ENCODE measurements at regions not wholly inside any gene's neighbourhood (a gene's known extent, or its start where the extent isn't known, plus 50 kb on each side); places are given as distances from the start of the nearest gene placed in this dataset.

GRCh38 chr10:123381224-123381623 is 227.0 kb downstream of the BUB3 start:
- H3K4me3 ChIP-seq (ENCODE audit: low read depth, low read length) = no peak overlapping the region
- DNase-seq (ENCODE audit: low read depth) = peak; percentile 6
- TF ChIP-seq CTCF (conservative IDR thresholded peaks at IDR 0.05; ENCODE audit: low read depth, low read length) = no peak

DNA sequence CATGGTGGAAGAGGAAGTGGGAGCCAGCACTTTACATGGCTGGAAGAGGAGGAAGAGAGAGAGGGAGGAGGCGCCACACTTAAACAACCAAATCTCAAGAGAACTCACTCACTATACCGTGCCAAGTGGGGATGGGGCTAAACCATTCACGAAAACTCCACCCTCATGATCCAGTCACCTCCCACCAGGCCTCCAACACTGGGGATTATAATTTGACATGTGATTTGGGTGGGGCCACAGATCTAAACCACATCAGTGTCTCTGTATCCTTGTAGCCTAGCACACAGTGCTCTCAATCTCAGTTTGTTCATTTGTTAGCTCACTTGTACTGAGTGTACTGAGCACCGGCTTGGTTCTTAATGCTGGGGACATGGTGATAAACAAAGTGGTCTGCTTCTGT is 228.3 kb downstream of the BUB3 start:
- H3K4me3 ChIP-seq (ENCODE audit: low read depth, low read length) = no peak overlapping the region
- TF ChIP-seq CTCF (conservative IDR thresholded peaks at IDR 0.05; ENCODE audit: low read depth, low read length) = no peak
- no peak for DNase-seq (ENCODE audit: low read depth)

DNA sequence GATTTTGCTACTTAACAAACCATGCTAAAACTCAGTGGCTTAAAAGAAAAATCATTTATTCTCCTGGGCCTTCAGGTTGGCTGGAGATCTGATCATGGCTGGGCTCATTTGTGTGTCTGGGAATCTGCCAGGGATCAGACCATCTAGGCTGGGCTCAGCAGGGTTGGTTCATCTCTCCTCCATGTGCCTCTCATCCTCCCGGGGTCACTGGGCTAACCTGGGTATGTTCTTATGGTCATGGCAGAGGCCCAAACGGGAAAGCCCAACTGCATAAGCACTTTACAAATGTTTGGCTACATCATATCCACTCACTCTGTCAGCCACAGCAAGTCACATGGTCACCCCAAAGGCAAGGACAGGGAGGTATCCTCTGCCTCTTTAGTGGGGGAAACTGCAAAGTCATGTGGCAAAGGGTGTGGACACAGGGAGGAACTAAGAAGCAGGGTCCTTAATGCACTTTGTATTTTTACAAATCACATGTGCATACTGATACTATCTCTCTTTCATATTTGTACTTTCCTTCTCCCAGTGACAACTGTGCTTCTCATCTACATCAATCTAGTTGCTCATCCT is 231.4 kb downstream of the BUB3 start:
- no peak for TF ChIP-seq CTCF (conservative IDR thresholded peaks at IDR 0.05; ENCODE audit: low read depth, low read length)
- no peak overlapping the region for H3K4me3 ChIP-seq (ENCODE audit: low read depth, low read length)
- no peak for DNase-seq (ENCODE audit: low read depth)

DNA sequence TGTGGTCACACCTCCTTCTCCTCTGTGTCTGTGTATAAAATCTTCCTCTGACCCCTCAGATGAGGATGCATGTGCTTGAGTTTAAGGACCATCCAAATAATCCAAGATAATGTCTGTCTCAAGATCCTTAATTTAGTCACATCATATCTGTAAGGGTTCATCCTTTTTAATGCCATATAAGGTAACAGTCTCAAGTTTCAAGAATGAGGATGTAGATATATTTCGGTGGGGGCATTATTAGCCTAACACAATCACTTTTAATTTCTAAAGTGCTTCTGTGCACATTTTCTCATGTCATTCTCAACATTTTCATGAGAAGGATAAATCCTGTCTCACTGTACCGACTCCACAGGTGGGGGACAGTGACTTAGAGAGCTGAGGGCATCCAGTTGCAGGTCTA is 235.3 kb downstream of the BUB3 start:
- TF ChIP-seq CTCF (conservative IDR thresholded peaks at IDR 0.05; ENCODE audit: low read depth, low read length) = no peak
- H3K4me3 ChIP-seq (ENCODE audit: low read depth, low read length) = no peak overlapping the region
- no peak for DNase-seq (ENCODE audit: low read depth)

- no peak overlapping the region for H3K4me3 ChIP-seq (ENCODE audit: low read depth, low read length)
- no peak for TF ChIP-seq CTCF (conservative IDR thresholded peaks at IDR 0.05; ENCODE audit: low read depth, low read length)
- DNase-seq (ENCODE audit: low read depth) = no peak
Observed at GRCh38 chr10:123390332-123390731, 236.1 kb downstream of the BUB3 start.

- DNase-seq (ENCODE audit: low read depth) = no peak
- TF ChIP-seq CTCF (conservative IDR thresholded peaks at IDR 0.05; ENCODE audit: low read depth, low read length) = no peak
- H3K4me3 ChIP-seq (ENCODE audit: low read depth, low read length) = no peak overlapping the region
Observed at GRCh38 chr10:123390874-123391273, 236.7 kb downstream of the BUB3 start.

DNA sequence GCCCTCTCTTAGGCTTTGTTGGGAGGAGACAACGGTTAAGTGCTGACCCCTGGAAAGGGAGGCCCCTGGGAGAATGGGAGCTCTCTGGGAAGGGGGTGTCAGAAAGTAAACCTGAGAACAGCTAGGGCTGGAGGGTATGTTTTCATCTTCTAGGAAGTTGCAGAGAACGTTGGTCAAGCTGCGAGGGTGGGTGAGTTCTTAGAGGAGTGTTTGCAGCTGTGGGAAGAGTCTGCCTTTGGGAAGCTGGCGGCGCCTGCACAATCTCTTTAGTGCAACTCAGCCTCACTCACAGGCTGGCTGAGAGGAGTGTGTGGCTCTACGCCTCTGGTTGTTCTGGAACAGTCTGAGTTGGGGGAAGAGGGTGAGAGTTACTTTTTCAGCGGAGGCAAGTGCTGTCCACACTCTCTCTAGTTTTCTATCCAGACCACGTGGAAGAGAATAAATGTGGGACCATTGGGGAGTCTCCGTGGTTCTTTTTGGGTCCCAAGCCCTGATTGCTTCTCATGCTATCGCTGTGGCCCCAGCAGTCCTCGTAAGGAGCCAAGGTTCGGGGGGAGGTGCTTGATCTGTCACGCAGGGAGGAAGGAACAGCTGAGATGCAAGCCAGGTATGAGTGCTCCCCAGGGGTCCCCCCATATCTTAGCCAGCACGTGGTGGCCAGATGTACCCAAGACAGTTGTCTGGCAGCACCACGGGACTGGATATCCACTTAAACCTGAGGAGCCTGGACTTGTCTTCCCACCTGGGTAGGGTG is 237.2 kb downstream of the BUB3 start:
- no peak for TF ChIP-seq CTCF (conservative IDR thresholded peaks at IDR 0.05; ENCODE audit: low read depth, low read length)
- no peak overlapping the region for H3K4me3 ChIP-seq (ENCODE audit: low read depth, low read length)
- DNase-seq (ENCODE audit: low read depth) = no peak
